Stimulated activated naive CD8-positive, alpha-beta T cell treated with anti-CD3 and anti-CD28 coated beads, Interleukin-15, amount 100 ng/mL, for 72 hours (primary cell): ENCODE measurements at regions not wholly inside any gene's neighbourhood (a gene's known extent, or its start where the extent isn't known, plus 50 kb on each side); places are given as distances from the start of the nearest gene placed in this dataset.

Source experiments
- ATAC-seq: fragments of 150-1000 bp; cut with Tn5 transposase; 2 replicates; pipeline ENCODE4 v1.10.0; 2021; ENCODE audit warnings: mild to moderate bottlenecking, moderate library complexity
- DNase-seq, 2 donors: peaks; one replicate each; pipeline ENCODE4 v3.0.0; 2021 to 2022
- H3K27ac Mint-ChIP-seq, 2 donors: one replicate each; pipeline ENCODE4 v1.8.0; 2022; ENCODE audit warnings: mild to moderate bottlenecking in 2 of 2, mixed read lengths in 2 of 2, moderate library complexity in 2 of 2
- H3K27me3 Mint-ChIP-seq: one replicate; pipeline ENCODE4 v1.8.0; 2022; ENCODE audit warnings: mixed read lengths
- H3K4me1 Mint-ChIP-seq: one replicate; pipeline ENCODE4 v1.8.0; 2022; ENCODE audit warnings: mild to moderate bottlenecking, mixed read lengths
- H3K4me3 Mint-ChIP-seq, 2 donors: one replicate each; pipeline ENCODE4 v1.8.0; 2022; ENCODE audit warnings: mild to moderate bottlenecking in 2 of 2, mixed read lengths in 2 of 2, moderate library complexity in 1 of 2
- H3K9me3 Mint-ChIP-seq, 2 donors: one replicate each; pipeline ENCODE4 v1.8.0; 2022; ENCODE audit warnings: mixed read lengths in 2 of 2

GRCh38 chr1:229825042-229825441 lies 199.0 kb downstream of the URB2 start:
- peaks cover 25 to 35% of the 10 kb centered on the region in 2 donors for H3K9me3 Mint-ChIP-seq
- H3K4me1 Mint-ChIP-seq: no peaks in the 10 kb centered on the region
- no peak for DNase-seq
- H3K27me3 Mint-ChIP-seq: no peaks in the 10 kb centered on the region
- H3K27ac Mint-ChIP-seq: no peak overlapping the region
- H3K4me3 Mint-ChIP-seq: no peak overlapping the region
- ATAC-seq: no peak

GRCh38 chr1:229828461-229828860 lies 202.4 kb downstream of the URB2 start:
- no peak overlapping the region for H3K4me3 Mint-ChIP-seq
- no peak for DNase-seq
- no peaks in the 10 kb centered on the region for H3K4me1 Mint-ChIP-seq
- H3K27me3 Mint-ChIP-seq: peaks cover 15% of the 10 kb centered on the region
- no peak for ATAC-seq
- no peak overlapping the region for H3K27ac Mint-ChIP-seq
- H3K9me3 Mint-ChIP-seq: peaks cover 29 to 35% of the 10 kb centered on the region in 2 donors

GRCh38 chr1:229832695-229833094 lies 206.6 kb downstream of the URB2 start:
- H3K4me1 Mint-ChIP-seq: no peaks in the 10 kb centered on the region
- no peak overlapping the region for H3K27ac Mint-ChIP-seq
- H3K9me3 Mint-ChIP-seq: peaks cover 7 to 10% of the 10 kb centered on the region in 2 donors
- DNase-seq: no peak
- peaks cover 29% of the 10 kb centered on the region for H3K27me3 Mint-ChIP-seq
- ATAC-seq: no peak
- H3K4me3 Mint-ChIP-seq: no peak overlapping the region

GRCh38 chr1:229834230-229834629 lies 208.2 kb downstream of the URB2 start:
- ATAC-seq: no peak
- Mint-ChIP-seq H3K4me1 (no peaks in the 10 kb centered on the region), H3K9me3 (peaks cover 0 to 4% of the 10 kb centered on the region in 2 donors)

GRCh38 chr1:229835226-229835625 lies 209.2 kb downstream of the URB2 start:
- H3K4me1 Mint-ChIP-seq: no peaks in the 10 kb centered on the region
- H3K4me3 Mint-ChIP-seq: no peak overlapping the region

More at GRCh38 chr1:229834230-229834629, 208.2 kb downstream of the URB2 start:
- no peak overlapping the region for H3K27ac Mint-ChIP-seq
- DNase-seq: no peak
- peaks cover 30% of the 10 kb centered on the region for H3K27me3 Mint-ChIP-seq
- no peak overlapping the region for H3K4me3 Mint-ChIP-seq

GRCh38 chr1:229836324-229836723 lies 210.3 kb downstream of the URB2 start:
- Mint-ChIP-seq H3K9me3 (no peaks in the 10 kb centered on the region), H3K27ac (no peak overlapping the region), H3K4me1 (peaks cover 2% of the 10 kb centered on the region), H3K27me3 (peaks cover 37% of the 10 kb centered on the region), H3K4me3 (no peak overlapping the region)
- DNase-seq: no peak
- no peak for ATAC-seq

More at GRCh38 chr1:229835226-229835625, 209.2 kb downstream of the URB2 start:
- ATAC-seq (no peak), DNase-seq (no peak)
- Mint-ChIP-seq H3K27ac (no peak overlapping the region), H3K27me3 (peaks cover 39% of the 10 kb centered on the region), H3K9me3 (peaks cover 0 to 4% of the 10 kb centered on the region in 2 donors)

GRCh38 chr1:229838204-229838603 lies 212.2 kb downstream of the URB2 start:
- ATAC-seq (no peak), DNase-seq (no peak)
- Mint-ChIP-seq H3K27ac (no peak overlapping the region), H3K4me1 (peaks cover 6% of the 10 kb centered on the region), H3K27me3 (peaks cover 23% of the 10 kb centered on the region), H3K9me3 (no peaks in the 10 kb centered on the region), H3K4me3 (no peak overlapping the region)

- Mint-ChIP-seq H3K27me3 (peaks cover 37% of the 10 kb centered on the region), H3K4me1 (peaks cover 6% of the 10 kb centered on the region), H3K9me3 (no peaks in the 10 kb centered on the region), H3K27ac (no peak overlapping the region), H3K4me3 (no peak overlapping the region)
- ATAC-seq (no peak), DNase-seq (no peak)
These were observed 213.8 kb downstream of the URB2 start for GRCh38 chr1:229839800-229840199.

GRCh38 chr1:229841230-229841629 lies 215.2 kb downstream of the URB2 start:
- Mint-ChIP-seq H3K4me3 (no peak overlapping the region), H3K27me3 (peaks cover 31% of the 10 kb centered on the region)

GRCh38 chr1:229842302-229843255 lies 216.5 kb downstream of the URB2 start:
- H3K27ac Mint-ChIP-seq: no peak overlapping the region
- H3K9me3 Mint-ChIP-seq: no peaks in the 10 kb centered on the region
- H3K4me3 Mint-ChIP-seq: no peak overlapping the region
- ATAC-seq (no peak), DNase-seq (no peak)
- peaks cover 6% of the 10 kb centered on the region for H3K4me1 Mint-ChIP-seq
- H3K27me3 Mint-ChIP-seq: peaks cover 26% of the 10 kb centered on the region

More at GRCh38 chr1:229841230-229841629, 215.2 kb downstream of the URB2 start:
- Mint-ChIP-seq H3K27ac (peak overlapping the region in 1 of 2 donors; percentile 47), H3K4me1 (peaks cover 6% of the 10 kb centered on the region), H3K9me3 (no peaks in the 10 kb centered on the region)
- DNase-seq (no peak), ATAC-seq (no peak)

GRCh38 chr1:229843627-229844238 lies 217.7 kb downstream of the URB2 start:
- H3K4me3 Mint-ChIP-seq: no peak overlapping the region
- H3K27ac Mint-ChIP-seq: no peak overlapping the region
- no peak for ATAC-seq
- peaks cover 26% of the 10 kb centered on the region for H3K27me3 Mint-ChIP-seq
- DNase-seq: no peak
- peaks cover 6% of the 10 kb centered on the region for H3K4me1 Mint-ChIP-seq
- H3K9me3 Mint-ChIP-seq: no peaks in the 10 kb centered on the region

- ATAC-seq: no peak
- Mint-ChIP-seq H3K9me3 (no peaks in the 10 kb centered on the region), H3K27ac (no peak overlapping the region), H3K27me3 (peaks cover 20% of the 10 kb centered on the region), H3K4me1 (peaks cover 6% of the 10 kb centered on the region), H3K4me3 (no peak overlapping the region)
- no peak for DNase-seq
These were observed 218.6 kb downstream of the URB2 start for GRCh38 chr1:229844675-229845074.

GRCh38 chr1:229845410-229846138 lies 219.5 kb downstream of the URB2 start:
- no peak for ATAC-seq
- no peak for DNase-seq
- H3K4me3 Mint-ChIP-seq: no peak overlapping the region
- peaks cover 23% of the 10 kb centered on the region for H3K27me3 Mint-ChIP-seq
- no peak overlapping the region for H3K27ac Mint-ChIP-seq
- H3K4me1 Mint-ChIP-seq: peaks cover 6% of the 10 kb centered on the region
- H3K9me3 Mint-ChIP-seq: no peaks in the 10 kb centered on the region

GRCh38 chr1:229846351-229846750 lies 220.3 kb downstream of the URB2 start:
- Mint-ChIP-seq H3K4me1 (peaks cover 4% of the 10 kb centered on the region), H3K4me3 (no peak overlapping the region), H3K27ac (no peak overlapping the region), H3K9me3 (no peaks in the 10 kb centered on the region), H3K27me3 (peaks cover 23% of the 10 kb centered on the region)
- DNase-seq (no peak), ATAC-seq (no peak)

- no peak overlapping the region for H3K4me3 Mint-ChIP-seq
- no peak for DNase-seq
- H3K4me1 Mint-ChIP-seq: no peaks in the 10 kb centered on the region
- H3K9me3 Mint-ChIP-seq: no peaks in the 10 kb centered on the region
- peaks cover 17% of the 10 kb centered on the region for H3K27me3 Mint-ChIP-seq
- no peak overlapping the region for H3K27ac Mint-ChIP-seq
- no peak for ATAC-seq
These were observed 218.0 kb upstream of the GALNT2 start for GRCh38 chr1:229848752-229849677.
